GM12875 (cell line): ENCODE measurements at regions not wholly inside any gene's neighbourhood (a gene's known extent, or its start where the extent isn't known, plus 50 kb on each side); places are given as distances from the start of the nearest gene placed in this dataset.

ENCODE experiments used
- H3K4me3 ChIP-seq: one replicate; pipeline ENCODE4 v1.5.1; 2011; ENCODE audit warnings: low read depth, low read length, control low read depth
- TF ChIP-seq, protein P1 (sequence below): IDR thresholded peaks from 2 replicates; pipeline ENCODE4 v1.5.1; 2011; ENCODE audit warnings: low read depth, mild to moderate bottlenecking, control low read depth, inconsistent platforms, low read length, moderate library complexity, borderline replicate concordance; ENCODE audit not compliant: insufficient read depth

DNA sequence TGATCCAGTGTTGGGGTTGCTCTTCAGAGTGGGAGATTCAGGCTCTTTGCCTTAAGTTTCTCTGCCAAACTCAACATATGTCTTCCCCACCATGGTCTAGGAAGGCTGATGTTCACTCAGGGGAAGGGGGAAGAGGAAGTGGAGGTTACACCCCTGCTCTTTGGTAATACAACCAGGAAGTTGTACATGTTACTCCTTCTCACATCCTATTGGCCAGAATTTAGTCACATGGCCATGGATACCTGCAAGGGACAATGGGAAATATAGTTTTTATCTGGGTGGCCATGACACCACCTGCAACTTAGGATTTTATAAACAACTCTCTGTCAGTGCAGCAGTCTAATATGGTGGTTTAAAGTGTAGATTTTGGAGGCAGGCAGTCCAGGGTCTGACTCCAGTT, 150.9 kb downstream of the TBX5 start:
- TF ChIP-seq, protein P1, sequence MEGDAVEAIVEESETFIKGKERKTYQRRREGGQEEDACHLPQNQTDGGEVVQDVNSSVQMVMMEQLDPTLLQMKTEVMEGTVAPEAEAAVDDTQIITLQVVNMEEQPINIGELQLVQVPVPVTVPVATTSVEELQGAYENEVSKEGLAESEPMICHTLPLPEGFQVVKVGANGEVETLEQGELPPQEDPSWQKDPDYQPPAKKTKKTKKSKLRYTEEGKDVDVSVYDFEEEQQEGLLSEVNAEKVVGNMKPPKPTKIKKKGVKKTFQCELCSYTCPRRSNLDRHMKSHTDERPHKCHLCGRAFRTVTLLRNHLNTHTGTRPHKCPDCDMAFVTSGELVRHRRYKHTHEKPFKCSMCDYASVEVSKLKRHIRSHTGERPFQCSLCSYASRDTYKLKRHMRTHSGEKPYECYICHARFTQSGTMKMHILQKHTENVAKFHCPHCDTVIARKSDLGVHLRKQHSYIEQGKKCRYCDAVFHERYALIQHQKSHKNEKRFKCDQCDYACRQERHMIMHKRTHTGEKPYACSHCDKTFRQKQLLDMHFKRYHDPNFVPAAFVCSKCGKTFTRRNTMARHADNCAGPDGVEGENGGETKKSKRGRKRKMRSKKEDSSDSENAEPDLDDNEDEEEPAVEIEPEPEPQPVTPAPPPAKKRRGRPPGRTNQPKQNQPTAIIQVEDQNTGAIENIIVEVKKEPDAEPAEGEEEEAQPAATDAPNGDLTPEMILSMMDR, result no peak
- no peak overlapping the region for H3K4me3 ChIP-seq

DNA sequence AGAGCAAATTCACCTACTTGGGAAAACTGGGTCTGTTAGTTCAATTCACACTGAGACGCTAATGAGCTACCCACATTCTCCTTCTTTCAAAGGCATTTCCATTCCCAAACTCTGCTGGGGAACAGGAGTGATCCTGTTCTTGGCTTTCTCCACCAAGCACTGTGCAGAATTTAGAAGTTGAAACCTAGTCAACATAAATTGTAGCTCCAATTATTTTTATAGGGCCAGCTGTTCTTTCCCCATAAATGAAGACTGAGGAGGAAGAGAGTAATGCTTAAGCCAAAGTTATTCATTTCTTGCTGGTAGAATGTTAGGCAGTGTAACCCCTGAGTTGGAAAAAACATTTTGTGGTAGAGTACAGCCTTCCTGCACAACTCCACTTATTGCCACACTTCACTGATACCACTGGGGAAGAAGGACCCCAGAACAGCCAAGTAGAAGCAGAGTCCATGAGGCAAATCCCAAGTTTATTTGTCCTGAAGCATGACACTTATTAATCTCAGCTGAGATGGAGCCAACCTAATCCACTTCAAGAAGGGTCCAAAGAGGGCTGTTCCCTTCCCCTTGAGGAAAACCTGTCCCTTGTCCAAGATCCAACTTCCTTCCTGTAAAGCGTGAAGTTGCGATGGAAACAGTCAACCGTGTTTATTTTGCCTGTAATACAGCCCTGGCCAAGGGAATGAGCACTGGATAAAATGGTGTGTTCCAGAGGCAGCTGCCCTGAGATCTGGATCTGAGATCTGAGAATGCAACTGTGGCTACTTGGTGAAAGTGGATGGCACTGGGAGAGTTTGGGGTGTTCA, 151.8 kb downstream of the TBX5 start:
- H3K4me3 ChIP-seq, result no peak overlapping the region
- TF ChIP-seq, protein P1, result no peak

DNA sequence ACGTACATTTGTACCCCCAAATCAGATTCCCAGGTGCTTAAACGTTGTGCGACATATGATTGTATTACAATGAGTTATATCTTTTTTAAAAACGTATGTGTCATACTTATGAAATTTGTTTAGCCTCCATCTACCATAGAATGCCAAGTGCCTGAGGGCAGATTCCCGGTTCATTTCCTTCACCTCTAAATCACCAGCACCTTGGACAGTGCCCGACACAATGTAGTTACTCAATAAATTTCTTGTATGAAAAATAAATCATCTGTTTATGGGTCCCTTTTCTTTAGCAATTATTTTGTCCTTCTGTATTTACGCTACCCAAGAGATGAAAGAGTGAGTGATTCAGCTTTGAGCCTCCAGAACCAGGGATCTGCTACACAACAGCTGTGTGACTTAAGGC, 157.4 kb downstream of the TBX5 start:
- TF ChIP-seq, protein P1, result no peak
- no peak overlapping the region for H3K4me3 ChIP-seq

DNA sequence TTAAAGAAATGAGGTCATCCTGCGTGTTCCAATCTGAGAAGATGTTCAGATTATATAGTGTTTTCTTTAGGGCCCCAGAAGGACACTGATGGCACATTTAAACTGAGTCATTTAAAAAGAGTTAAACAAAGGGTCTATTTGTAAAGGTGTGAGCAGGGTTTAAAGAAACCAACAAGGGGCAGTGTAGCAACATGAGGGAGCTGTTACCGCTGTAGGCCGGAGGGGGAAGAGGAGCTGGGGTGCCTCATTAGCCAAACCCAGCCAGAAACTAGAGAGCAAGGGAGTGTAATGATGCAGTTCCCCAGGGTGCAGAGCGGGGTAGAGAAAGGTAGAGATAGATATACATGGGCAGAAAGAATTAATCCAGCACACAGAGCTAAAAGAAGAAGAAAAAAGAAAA, 160.4 kb downstream of the TBX5 start:
- TF ChIP-seq, protein P1, result no peak
- no peak overlapping the region for H3K4me3 ChIP-seq

DNA sequence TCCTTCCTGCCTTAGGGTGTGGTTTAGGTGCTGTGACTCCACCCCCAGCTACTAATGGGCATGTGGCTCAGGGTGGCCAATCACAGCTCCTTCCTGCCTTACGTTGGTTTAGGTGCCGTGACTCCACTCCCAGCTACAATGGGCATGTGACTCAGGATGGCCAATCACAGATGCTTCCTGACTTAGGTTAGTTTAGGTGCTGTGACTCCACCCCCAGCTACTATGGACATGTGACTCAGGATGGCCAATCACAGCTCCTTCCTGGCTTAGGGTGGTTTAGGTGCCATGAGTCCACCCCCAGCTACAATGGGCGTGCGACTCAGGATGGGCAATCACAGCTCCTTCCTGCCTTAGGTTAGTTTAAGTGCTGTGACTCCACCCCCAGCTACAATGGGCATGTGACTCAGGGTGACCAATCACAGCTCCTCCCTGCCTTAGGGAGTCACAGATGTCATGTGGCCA, 163.9 kb downstream of the TBX5 start:
- H3K4me3 ChIP-seq, result no peak overlapping the region
- TF ChIP-seq, protein P1, result no peak

DNA sequence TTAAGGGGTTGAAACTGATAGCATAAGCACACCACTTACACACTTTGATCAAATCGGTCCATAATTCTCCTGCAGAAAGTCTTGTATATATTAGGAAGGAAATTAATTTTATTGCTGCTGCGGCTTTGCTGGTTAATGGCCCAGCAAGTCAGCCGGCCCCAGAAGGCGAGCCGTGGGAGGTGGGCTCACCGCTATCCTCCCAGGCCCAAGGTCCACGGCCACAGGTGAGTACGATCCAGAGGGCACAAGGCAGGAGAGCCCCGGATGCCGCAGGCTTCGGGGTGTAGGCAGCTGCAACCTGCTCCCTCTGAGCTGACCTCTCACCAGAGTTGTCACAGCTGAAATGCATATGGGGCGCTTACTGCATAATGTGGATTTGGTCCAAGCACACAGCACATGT, 165.7 kb downstream of the TBX5 start:
- no peak overlapping the region for H3K4me3 ChIP-seq
- TF ChIP-seq, protein P1, result no peak

DNA sequence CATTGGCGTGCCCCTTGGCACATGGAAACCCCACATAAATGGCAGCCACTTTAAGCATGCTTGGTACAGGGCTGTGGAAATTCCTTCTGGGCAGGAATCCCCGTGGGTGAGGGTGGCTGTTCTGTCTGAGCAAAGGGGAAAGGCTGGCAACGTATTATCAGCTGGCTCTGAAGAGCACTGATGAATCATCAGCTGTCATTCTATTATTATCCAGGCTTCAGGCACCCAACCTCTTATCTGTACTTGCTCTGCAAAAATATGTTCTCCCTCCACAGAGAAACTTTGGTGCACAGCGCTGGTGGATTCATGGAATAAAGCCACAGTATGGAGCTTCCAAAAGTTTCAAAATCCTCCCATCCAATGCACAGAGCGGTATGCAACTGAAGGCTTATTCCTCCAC, 167.1 kb downstream of the TBX5 start:
- TF ChIP-seq, protein P1, result no peak
- H3K4me3 ChIP-seq, result no peak overlapping the region
